ENCODE measurements at regions not wholly inside any gene's neighbourhood (a gene's known extent, or its start where the extent isn't known, plus 50 kb on each side); places are given as distances from the start of the nearest gene placed in this dataset.

GRCh38 chr6:121639021-121639420, 203.6 kb downstream of the GJA1 start:
- TF ChIP-seq TAF1 (IDR thresholded peaks at IDR 0.05; ENCODE audit: borderline replicate concordance, insufficient read depth, low read length) (no peak), POLR2AphosphoS5 (IDR thresholded peaks at IDR 0.05; ENCODE audit: low read depth, low read length) (no peak), SIN3A (IDR thresholded peaks at IDR 0.05; ENCODE audit: borderline replicate concordance, insufficient read depth, low read length) (no peak)

Measured in PFSK-1 (cell line).